ENCODE measurements at regions not wholly inside any gene's neighbourhood (a gene's known extent, or its start where the extent isn't known, plus 50 kb on each side); places are given as distances from the start of the nearest gene placed in this dataset.

- TF ChIP-seq CTCF (IDR thresholded peaks at IDR 0.05) (no peak), POLR2AphosphoS5 (IDR thresholded peaks at IDR 0.05) (no peak)
Measured at GRCh38 chr16:9528511-9529079, 437.2 kb downstream of the HAPSTR1 start.
